ENCODE measurements at regions not wholly inside any gene's neighbourhood (a gene's known extent, or its start where the extent isn't known, plus 50 kb on each side); places are given as distances from the start of the nearest gene placed in this dataset.
"Not testable (repeated sequence)": the region's sequence is repeated elsewhere in the genome, so short reads cannot be mapped to it uniquely, and the experiment has no call there.

DNA sequence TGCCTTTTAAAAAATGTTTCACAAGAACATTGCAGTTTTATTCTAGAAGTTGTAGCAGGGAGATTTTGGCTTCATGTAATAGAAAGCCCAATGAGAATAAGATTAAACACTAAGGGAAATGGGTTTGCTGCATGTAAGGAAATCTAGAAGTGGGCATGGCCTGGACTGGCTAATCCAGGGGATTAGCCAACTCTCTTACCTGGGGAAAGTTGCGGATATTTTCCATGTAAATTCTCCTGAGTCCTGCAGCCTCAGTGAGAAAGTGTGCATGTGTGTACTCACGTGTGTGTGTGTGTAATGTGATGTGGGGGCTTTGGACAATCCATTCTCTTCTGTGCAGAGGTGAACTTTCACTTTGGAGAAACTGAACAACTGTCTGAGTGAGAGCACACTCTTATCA is 775.1 kb upstream of the TPTE start:
- not testable (repeated sequence) for DNase-seq

DNA sequence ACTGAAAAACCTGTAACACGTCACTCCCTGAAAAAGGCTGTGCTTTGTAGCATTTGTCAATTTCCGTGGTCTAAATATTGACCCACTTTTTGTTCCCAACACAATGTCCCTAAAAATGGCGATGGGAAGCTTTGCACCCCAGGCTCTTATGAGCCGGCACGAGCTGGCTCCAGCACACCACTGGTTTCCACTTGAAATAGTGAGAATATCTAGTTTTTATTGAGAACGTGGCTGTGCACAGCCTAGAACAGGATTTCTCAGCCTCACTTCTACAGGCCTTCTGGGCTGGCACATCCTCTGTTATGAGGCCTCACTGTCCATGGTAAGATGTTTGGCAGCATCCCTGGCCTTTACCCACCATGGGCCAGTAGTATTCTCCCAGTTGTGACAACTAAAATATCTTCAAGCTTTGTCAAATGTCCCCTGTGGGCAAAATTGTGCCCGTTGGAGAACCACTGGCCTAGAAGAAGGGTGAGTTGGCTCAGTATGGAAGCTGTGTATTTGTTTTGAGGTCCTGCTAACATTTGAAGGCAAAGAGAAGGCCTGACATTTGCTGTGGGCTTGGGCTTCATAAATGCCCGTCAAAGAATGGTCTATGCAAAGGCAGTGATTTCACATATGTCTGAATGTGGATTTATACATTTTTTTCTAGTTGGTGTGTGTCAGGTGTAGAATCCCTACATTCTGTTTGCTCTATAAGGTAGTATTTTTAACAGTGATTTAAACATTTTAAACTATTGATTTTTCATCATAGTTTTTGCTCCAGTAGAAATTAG is 774.4 kb upstream of the TPTE start:
- not testable (repeated sequence) for DNase-seq

GRCh38 chr21:9747870-9748269 is 773.5 kb upstream of the TPTE start:
- not testable (repeated sequence) for DNase-seq

GRCh38 chr21:9748451-9748850 is 772.9 kb upstream of the TPTE start:
- not testable (repeated sequence) for DNase-seq

GRCh38 chr21:9749741-9750230 is 771.6 kb upstream of the TPTE start:
- DNase-seq: not testable (repeated sequence)

GRCh38 chr21:9750341-9751086 is 770.9 kb upstream of the TPTE start:
- no peak for DNase-seq

GRCh38 chr21:9751087-9751585 is 770.2 kb upstream of the TPTE start:
- DNase-seq: not testable (repeated sequence)

- DNase-seq: not testable (repeated sequence)
Measured at GRCh38 chr21:9752028-9752427, 769.4 kb upstream of the TPTE start.

- DNase-seq: not testable (repeated sequence)
Measured at GRCh38 chr21:9753441-9753840, 767.9 kb upstream of the TPTE start.

DNA sequence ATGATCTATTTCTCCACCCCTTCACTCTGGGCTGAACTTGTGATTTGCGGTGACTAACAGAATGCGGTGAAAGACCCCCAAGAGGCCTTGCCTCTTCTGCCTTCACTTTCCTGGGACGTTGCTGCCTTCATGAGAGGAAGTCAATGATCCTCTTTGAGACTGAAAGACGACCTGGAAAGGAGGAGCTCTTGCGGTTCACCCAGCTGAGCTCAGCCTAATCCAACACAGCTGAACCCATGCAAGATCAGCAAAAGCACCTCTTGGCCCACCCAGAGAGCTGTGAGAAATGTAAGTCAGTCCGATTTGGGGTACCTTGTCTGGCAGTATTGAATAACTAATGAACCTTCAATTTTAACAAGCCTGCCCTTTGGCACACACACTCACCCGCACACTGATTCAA is 767.4 kb upstream of the TPTE start:
- no peak for DNase-seq

DNA sequence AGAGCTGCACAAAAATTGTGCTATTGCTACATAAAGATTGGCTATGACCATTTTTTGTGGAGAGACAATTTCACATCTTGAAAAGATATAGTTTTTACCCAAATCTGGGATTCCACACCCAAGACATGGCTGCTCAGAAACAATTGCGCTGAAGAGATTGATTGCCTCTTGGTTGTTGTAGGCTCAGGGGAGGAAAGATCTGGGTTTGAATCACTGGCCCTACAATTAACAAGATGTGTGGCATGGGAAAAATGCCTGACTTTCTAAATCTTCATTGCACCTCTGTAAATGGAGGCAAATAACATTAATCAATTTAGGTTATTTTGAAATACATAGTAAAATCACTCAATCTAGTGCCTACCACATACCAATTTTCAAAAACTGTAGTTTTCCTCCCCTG is 766.9 kb upstream of the TPTE start:
- DNase-seq: not testable (repeated sequence)

GRCh38 chr21:9755611-9756010 is 765.8 kb upstream of the TPTE start:
- no peak for DNase-seq

DNA sequence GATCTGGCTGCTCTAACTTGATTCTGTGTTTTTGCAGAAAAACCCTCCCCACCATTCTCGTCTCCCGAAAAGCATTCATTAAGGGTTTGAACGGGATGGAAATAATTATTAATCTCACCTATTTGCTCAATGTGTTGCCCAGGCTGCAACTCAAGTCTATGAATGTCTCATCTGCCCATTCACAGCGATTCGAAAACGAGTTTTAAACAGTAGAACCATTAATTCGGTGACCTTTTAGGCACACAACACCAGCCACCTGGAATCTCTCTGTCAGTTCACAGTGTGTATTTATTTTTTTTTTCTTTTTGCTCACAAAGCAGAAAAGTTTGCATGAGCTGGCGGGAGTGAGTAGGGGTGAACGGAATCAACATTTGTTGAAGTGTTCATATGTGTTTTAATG is 764.7 kb upstream of the TPTE start:
- no peak for DNase-seq

DNA sequence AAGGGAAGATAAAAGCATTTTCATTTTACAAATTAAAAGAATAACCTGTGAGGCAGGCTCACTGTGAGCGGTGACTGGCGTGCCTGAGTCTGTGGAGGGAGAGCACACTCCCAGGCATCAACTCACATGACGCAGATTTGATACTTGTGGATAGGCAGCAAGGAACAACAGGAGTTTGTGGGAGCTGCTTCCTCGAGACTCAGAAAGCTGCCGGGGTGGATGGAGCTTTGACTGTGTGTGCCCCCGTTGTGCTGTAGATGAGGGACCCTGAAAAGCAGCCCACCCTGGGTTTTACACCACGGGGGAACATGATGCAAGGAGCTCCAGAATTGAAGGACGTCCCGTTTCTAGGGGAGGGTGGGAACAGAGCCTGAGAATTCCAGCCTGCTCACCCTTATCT is 764.3 kb upstream of the TPTE start:
- not testable (repeated sequence) for DNase-seq

DNA sequence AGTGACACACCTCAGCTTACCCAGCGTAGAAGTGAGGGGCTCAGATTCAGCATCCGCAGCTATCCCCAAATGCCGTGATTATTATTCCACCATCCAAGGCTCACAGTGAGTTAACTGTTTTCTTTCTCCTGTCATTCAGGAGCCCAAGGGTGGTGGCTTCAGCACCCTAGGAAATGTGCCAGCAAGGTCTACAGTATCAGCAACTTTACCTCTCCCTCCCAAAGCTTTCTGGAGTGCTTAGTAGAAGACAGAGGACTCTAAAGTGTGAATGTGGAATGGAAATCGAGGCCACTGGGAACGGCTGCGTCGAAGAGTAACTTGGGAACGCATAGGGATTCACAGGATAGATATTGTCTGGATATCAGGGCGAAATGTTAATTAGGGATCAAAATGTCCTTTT is 763.8 kb upstream of the TPTE start:
- not testable (repeated sequence) for DNase-seq

DNA sequence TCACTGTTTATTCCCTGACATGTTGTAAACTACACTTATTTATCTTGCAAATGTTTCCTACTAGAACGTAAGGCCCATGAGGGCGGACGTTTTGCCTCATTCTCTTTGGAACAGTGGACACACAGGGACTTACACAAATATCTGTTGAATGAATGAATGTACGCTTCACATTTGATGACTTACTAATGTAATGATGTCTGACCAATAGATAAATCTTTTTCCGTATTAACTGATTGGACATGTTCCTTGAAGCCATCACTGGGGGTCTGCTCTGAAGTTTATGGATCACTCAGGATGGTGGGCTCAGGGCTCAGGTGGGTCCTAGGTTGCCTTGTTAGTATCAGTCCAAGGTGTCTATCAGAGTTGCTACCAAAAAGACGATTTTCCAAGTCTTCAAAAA is 763.2 kb upstream of the TPTE start:
- no peak for DNase-seq

GRCh38 chr21:9758888-9759287 is 762.5 kb upstream of the TPTE start:
- no peak for DNase-seq

GRCh38 chr21:9759972-9760371 is 761.4 kb upstream of the TPTE start:
- DNase-seq: no peak

GRCh38 chr21:9760398-9761074 is 760.8 kb upstream of the TPTE start:
- DNase-seq: no peak

GRCh38 chr21:9763306-9763705 is 758.1 kb upstream of the TPTE start:
- no peak for DNase-seq

DNA sequence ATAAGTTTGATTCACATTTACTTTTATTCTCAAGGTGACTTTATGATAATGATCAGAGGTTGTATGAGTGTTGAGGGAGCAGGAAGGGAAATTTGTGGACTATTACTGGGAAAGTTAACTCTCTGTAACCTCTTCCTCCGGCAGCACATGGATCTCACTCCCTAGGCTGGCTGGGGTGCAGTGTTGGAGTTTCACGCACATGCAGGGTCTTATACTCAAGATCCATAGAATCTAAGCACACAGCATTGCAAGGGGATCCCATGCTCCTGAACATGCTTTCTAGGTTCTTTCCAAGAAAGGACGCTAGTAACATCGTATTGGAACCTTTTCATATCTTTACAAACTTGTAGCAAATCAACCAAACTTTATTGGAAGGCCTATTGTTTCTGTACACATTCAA is 757.6 kb upstream of the TPTE start:
- no peak for DNase-seq

DNA sequence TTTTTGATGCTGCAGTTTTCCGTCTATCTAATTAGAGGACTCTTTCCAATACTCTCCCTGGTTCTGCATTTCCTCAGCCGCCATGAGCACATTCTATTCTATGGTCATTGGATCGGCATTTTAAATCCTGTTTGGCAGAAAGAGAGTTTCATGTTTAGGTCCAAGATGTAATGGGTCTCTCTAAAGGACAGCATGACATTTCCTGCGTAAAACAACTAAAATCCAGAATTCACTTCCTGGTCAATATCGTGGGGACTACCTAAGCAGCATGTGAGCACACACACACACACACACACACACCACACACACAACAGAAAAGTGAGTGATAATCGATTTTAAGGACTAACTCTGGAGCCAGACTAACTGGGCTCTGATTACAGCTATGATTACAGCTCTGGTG is 757.1 kb upstream of the TPTE start:
- DNase-seq: not testable (repeated sequence)

DNA sequence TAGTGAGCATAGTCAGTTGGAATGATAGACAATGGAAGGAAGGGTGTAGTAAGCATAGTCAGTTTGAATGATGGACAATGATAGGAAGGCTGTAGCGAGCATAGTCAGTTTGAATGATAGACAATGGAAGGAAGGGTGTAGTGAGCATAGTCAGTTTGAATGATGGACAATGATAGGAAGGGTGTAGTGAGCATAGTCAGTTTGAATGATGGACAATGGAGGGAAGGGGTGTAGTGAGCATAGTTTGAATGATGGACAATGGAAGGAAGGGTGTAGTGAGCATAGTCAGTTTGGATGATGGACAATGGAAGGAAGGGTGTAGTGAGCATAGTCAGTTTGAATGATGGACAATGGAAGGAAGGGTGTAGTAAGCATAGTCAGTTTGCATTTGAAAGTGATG is 755.8 kb upstream of the TPTE start:
- not testable (repeated sequence) for DNase-seq

Data from COR-L47 (cell line).